ENCODE measurements at regions not wholly inside any gene's neighbourhood (a gene's known extent, or its start where the extent isn't known, plus 50 kb on each side); places are given as distances from the start of the nearest gene placed in this dataset.

GRCh38 chr14:104344818-104345620 is 206.6 kb downstream of the KIF26A start:
- peak in 1 of 8 experiments; percentile 52 for ATAC-seq (replicated peaks in 6 of 8)
- 17 to 69% (median 50%) methylated on average over 1 to 11 of the region's 11 CpGs; no CpG with 5 or more reads in 2 of the 10 experiments for whole genome bisulfite sequencing, 10 experiments
- in situ Hi-C loops (cut with MboI; ENCODE audit: low pct_unique_long_range_greater_than_20kb in 2 of 9, low sequenced_read_pairs in 9 of 9, unreplicated experiment in 9 of 9), result no loop called here
- Histone ChIP-seq H3K4me3 (no peak overlapping the region), H3K4me1 (replicated peaks in 1 of 2) (peaks cover 21 to 33% of the 10 kb centered on the region in 2 donors), H3K27ac (no peak overlapping the region)

- Histone ChIP-seq H3K4me3 (no peak overlapping the region), H3K27ac (no peak overlapping the region), H3K4me1 (replicated peaks in 1 of 2) (peaks cover 21 to 38% of the 10 kb centered on the region in 2 donors)
- in situ Hi-C loops (cut with MboI; ENCODE audit: low pct_unique_long_range_greater_than_20kb in 2 of 9, low sequenced_read_pairs in 9 of 9, unreplicated experiment in 9 of 9), result no loop called here
- 0 to 100% (median 88%) methylated on average over 1 to 8 of the region's 20 CpGs; no CpG with 5 or more reads in 3 of the 10 experiments for WGBS, 10 experiments
- no peak for ATAC-seq (replicated peaks in 6 of 8)
Observed at GRCh38 chr14:104345621-104346462, 207.5 kb downstream of the KIF26A start.

GRCh38 chr14:104346608-104347007 is 208.2 kb downstream of the KIF26A start:
- H3K4me1 ChIP-seq (replicated peaks in 1 of 2), result peaks cover 16 to 36% of the 10 kb centered on the region in 2 donors
- H3K4me3 ChIP-seq, result no peak overlapping the region
- no peak for ATAC-seq (replicated peaks in 6 of 8)
- in situ Hi-C loops (cut with MboI; ENCODE audit: low pct_unique_long_range_greater_than_20kb in 2 of 9, low sequenced_read_pairs in 9 of 9, unreplicated experiment in 9 of 9), result no loop called here
- H3K27ac ChIP-seq, result no peak overlapping the region
- WGBS, 10 experiments, result 0 to 91% (median 77%) methylated on average over 2 to 7 of the region's 10 CpGs; no CpG with 5 or more reads in 3 of the 10 experiments

- no peak overlapping the region for H3K4me3 ChIP-seq
- H3K4me1 ChIP-seq (replicated peaks in 1 of 2), result peaks cover under 1 to 19% of the 10 kb centered on the region in 2 donors
- 0 to 90% (median 25%) methylated on average over 1 to 4 of the region's 5 CpGs; no CpG with 5 or more reads in 5 of the 10 experiments for WGBS, 10 experiments
- in situ Hi-C loops (cut with MboI; ENCODE audit: low pct_unique_long_range_greater_than_20kb in 2 of 9, low sequenced_read_pairs in 9 of 9, unreplicated experiment in 9 of 9), result no loop called here
- no peak for ATAC-seq (replicated peaks in 6 of 8)
- H3K27ac ChIP-seq, result no peak overlapping the region
Observed at GRCh38 chr14:104348741-104349140, 210.4 kb downstream of the KIF26A start.

- in situ Hi-C loops (cut with MboI; ENCODE audit: low pct_unique_long_range_greater_than_20kb in 2 of 9, low sequenced_read_pairs in 9 of 9, unreplicated experiment in 9 of 9), result no loop called here
- no peak overlapping the region for H3K27ac ChIP-seq
- peaks cover 9 to 18% of the 10 kb centered on the region in 2 donors for H3K4me1 ChIP-seq (replicated peaks in 1 of 2)
- no peak overlapping the region for H3K4me3 ChIP-seq
- 0 to 90% (median 46%) methylated on average over 1 to 3 of the region's 3 CpGs; no CpG with 5 or more reads in 4 of the 10 experiments for WGBS, 10 experiments
- ATAC-seq (replicated peaks in 6 of 8), result no peak
Observed at GRCh38 chr14:104349950-104350349, 211.6 kb downstream of the KIF26A start.

GRCh38 chr14:104350463-104351185 is 212.2 kb downstream of the KIF26A start:
- WGBS, 10 experiments, result 0 to 73% (median 30%) methylated on average over 1 to 8 of the region's 8 CpGs; no CpG with 5 or more reads in 3 of the 10 experiments
- no peak overlapping the region for H3K4me3 ChIP-seq
- ATAC-seq (replicated peaks in 6 of 8), result peak in 3 of 8 experiments; percentile 31 to 38 (median 35)
- no peak overlapping the region for H3K27ac ChIP-seq
- in situ Hi-C loops (cut with MboI; ENCODE audit: low pct_unique_long_range_greater_than_20kb in 2 of 9, low sequenced_read_pairs in 9 of 9, unreplicated experiment in 9 of 9), result no loop called here
- peaks cover 15 to 20% of the 10 kb centered on the region in 2 donors for H3K4me1 ChIP-seq (replicated peaks in 1 of 2)

GRCh38 chr14:104351849-104352492 is 213.6 kb downstream of the KIF26A start:
- WGBS, 10 experiments, result 22 to 100% (median 74%) methylated on average over 1 to 11 of the region's 11 CpGs
- no peak overlapping the region for H3K4me3 ChIP-seq
- no peak for ATAC-seq (replicated peaks in 6 of 8)
- in situ Hi-C loops (cut with MboI; ENCODE audit: low pct_unique_long_range_greater_than_20kb in 2 of 9, low sequenced_read_pairs in 9 of 9, unreplicated experiment in 9 of 9), result no loop called here
- peaks cover 24 to 28% of the 10 kb centered on the region in 2 donors for H3K4me1 ChIP-seq (replicated peaks in 1 of 2)
- no peak overlapping the region for H3K27ac ChIP-seq

GRCh38 chr14:104352493-104353220 is 214.3 kb downstream of the KIF26A start:
- in situ Hi-C loops (cut with MboI; ENCODE audit: low pct_unique_long_range_greater_than_20kb in 2 of 9, low sequenced_read_pairs in 9 of 9, unreplicated experiment in 9 of 9), result no loop called here
- no peak overlapping the region for H3K27ac ChIP-seq
- 19 to 100% (median 87%) methylated on average over 4 to 10 of the region's 13 CpGs; no CpG with 5 or more reads in 3 of the 10 experiments for WGBS, 10 experiments
- H3K4me3 ChIP-seq, result no peak overlapping the region
- peaks cover 24 to 28% of the 10 kb centered on the region in 2 donors for H3K4me1 ChIP-seq (replicated peaks in 1 of 2)
- no peak for ATAC-seq (replicated peaks in 6 of 8)

- H3K27ac ChIP-seq, result no peak overlapping the region
- no peak for ATAC-seq (replicated peaks in 6 of 8)
- in situ Hi-C loops (cut with MboI; ENCODE audit: low pct_unique_long_range_greater_than_20kb in 2 of 9, low sequenced_read_pairs in 9 of 9, unreplicated experiment in 9 of 9), result no loop called here
- H3K4me3 ChIP-seq, result no peak overlapping the region
- H3K4me1 ChIP-seq (replicated peaks in 1 of 2), result peaks cover 24 to 28% of the 10 kb centered on the region in 2 donors
- WGBS, 10 experiments, result 17 to 71% methylated on average over 1 to 3 of the region's 14 CpGs; no CpG with 5 or more reads in 8 of the 10 experiments
Observed at GRCh38 chr14:104353221-104353920, 215.0 kb downstream of the KIF26A start.

GRCh38 chr14:104353921-104354701 is 215.7 kb downstream of the KIF26A start:
- Histone ChIP-seq H3K4me1 (replicated peaks in 1 of 2) (peaks cover 24 to 28% of the 10 kb centered on the region in 2 donors), H3K4me3 (no peak overlapping the region), H3K27ac (peak overlapping the region in 1 of 2 donors; percentile 67)
- 27 to 65% (median 56%) methylated on average over 3 to 10 of the region's 22 CpGs; no CpG with 5 or more reads in 6 of the 10 experiments for WGBS, 10 experiments
- in situ Hi-C loops (cut with MboI; ENCODE audit: low pct_unique_long_range_greater_than_20kb in 2 of 9, low sequenced_read_pairs in 9 of 9, unreplicated experiment in 9 of 9), result no loop called here
- peak in 5 of 8 experiments; percentile 53 to 90 (median 65) for ATAC-seq (replicated peaks in 6 of 8)

All from motor neuron (in vitro differentiated cells).